KMS-11 (cell line): ENCODE measurements at regions not wholly inside any gene's neighbourhood (a gene's known extent, or its start where the extent isn't known, plus 50 kb on each side); places are given as distances from the start of the nearest gene placed in this dataset.

Experiments used
- H2AFZ ChIP-seq: fragments of 200-600 bp; sonication (generic); 2 replicates; pipeline ENCODE4 v1.6.1; 2016; ENCODE audit warnings: antibody characterized with exemption, mixed run types, low read depth
- H3K27ac ChIP-seq: fragments of 200-600 bp; sonication (generic); 2 replicates; pipeline ENCODE4 v1.6.1; 2016; ENCODE audit warnings: mild to moderate bottlenecking, mixed run types
- H3K27me3 ChIP-seq: fragments of 200-600 bp; sonication (generic); 2 replicates; pipeline ENCODE4 v1.6.1; 2017; ENCODE audit warnings: mild to moderate bottlenecking, low read depth, mixed run types, moderate library complexity; ENCODE audit not compliant: insufficient read depth
- H3K36me3 ChIP-seq: fragments of 200-600 bp; sonication (generic); 2 replicates; pipeline ENCODE4 v1.6.1; 2017; ENCODE audit warnings: mild to moderate bottlenecking, mixed run types; ENCODE audit not compliant: insufficient read depth
- H3K4me1 ChIP-seq: fragments of 200-600 bp; sonication (generic); 2 replicates; pipeline ENCODE4 v1.6.1; 2016; ENCODE audit warnings: mild to moderate bottlenecking, low read depth, mixed run types; ENCODE audit not compliant: poor library complexity, severe bottlenecking
- H3K4me2 ChIP-seq: fragments of 200-600 bp; sonication (generic); 2 replicates; pipeline ENCODE4 v1.7.0; 2016; ENCODE audit warnings: mild to moderate bottlenecking, mixed run types
- H3K4me3 ChIP-seq: fragments of 200-600 bp; sonication (generic); IDR thresholded peaks from 2 replicates; pipeline ENCODE4 v1.6.1; 2017; ENCODE audit warnings: low read depth, low read length, mixed read lengths; ENCODE audit not compliant: insufficient read depth
- H3K79me2 ChIP-seq: fragments of 200-600 bp; sonication (generic); 2 replicates; pipeline ENCODE4 v1.6.1; 2016; ENCODE audit warnings: low read depth, mixed run types; ENCODE audit not compliant: insufficient read depth
- H3K9ac ChIP-seq: fragments of 200-600 bp; sonication (generic); 2 replicates; pipeline ENCODE4 v1.6.1; 2016; ENCODE audit warnings: mild to moderate bottlenecking, mixed run types
- H4K20me1 ChIP-seq: fragments of 200-600 bp; sonication (generic); 2 replicates; pipeline ENCODE4 v1.6.1; 2016; ENCODE audit warnings: mild to moderate bottlenecking, mixed run types; ENCODE audit not compliant: insufficient read depth
- CTCF ChIP-seq: fragments of 200-600 bp; sonication (generic); conservative IDR thresholded peaks from 2 replicates; pipeline ENCODE4 v1.6.1; 2017; ENCODE audit warnings: low read depth, mild to moderate bottlenecking, antibody characterized with exemption, low read length, moderate library complexity, mixed read lengths

DNA sequence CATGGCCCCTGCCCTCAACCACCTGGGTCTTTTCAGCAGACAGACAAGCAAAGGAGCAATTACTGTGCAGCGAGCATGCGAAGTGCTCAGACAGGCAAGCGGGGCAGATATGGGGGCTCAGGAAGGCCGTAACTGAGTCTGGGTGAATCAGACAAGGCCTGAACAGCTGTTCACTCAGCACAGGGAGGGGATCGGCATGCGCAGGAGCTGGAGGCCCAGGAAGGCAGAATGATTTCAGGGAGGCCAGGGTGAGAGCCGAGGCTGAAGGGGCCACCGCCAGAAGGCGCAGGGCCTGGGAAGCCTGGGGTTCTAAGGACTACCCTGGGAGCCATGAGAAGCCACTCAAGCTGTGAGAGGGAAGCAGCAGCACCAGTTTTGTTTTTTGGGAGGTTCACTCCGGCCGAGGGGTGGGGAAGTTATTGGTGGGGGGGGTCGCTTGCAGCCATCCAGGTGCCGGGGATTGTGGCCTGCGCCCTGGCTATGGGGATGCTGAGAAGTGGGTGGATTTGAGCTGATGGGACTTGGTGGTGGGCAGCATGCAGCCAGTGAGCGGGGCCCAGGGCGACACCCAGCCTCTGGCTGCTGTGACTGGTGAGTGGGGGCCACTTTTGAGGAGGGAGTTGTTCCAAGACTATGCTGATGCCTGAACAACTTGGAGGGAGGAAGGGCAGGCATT is 132.2 kb downstream of the TSN start:
- Histone ChIP-seq H3K27me3 (no peaks in the 10 kb centered on the region), H3K4me3 (no peak overlapping the region), H3K4me2 (no peak overlapping the region), H3K27ac (no peak overlapping the region), H3K4me1 (no peaks in the 10 kb centered on the region), H2AFZ (no peak overlapping the region), H3K9ac (no peak overlapping the region), H3K79me2 (no peaks in the 10 kb centered on the region), H4K20me1 (no peaks in the 10 kb centered on the region), H3K36me3 (no peaks in the 10 kb centered on the region)
- TF ChIP-seq CTCF: no peak

GRCh38 chr2:121888189-121888557 is 132.7 kb downstream of the TSN start:
- Histone ChIP-seq H3K4me1 (no peaks in the 10 kb centered on the region), H2AFZ (no peak overlapping the region), H3K27me3 (no peaks in the 10 kb centered on the region), H3K4me2 (no peak overlapping the region), H3K9ac (no peak overlapping the region), H3K27ac (no peak overlapping the region), H3K79me2 (no peaks in the 10 kb centered on the region), H3K4me3 (no peak overlapping the region), H3K36me3 (no peaks in the 10 kb centered on the region), H4K20me1 (no peaks in the 10 kb centered on the region)
- peak; percentile 28; the same call in 1 of the 2 replicates for TF ChIP-seq CTCF

GRCh38 chr2:121890041-121890440 is 134.6 kb downstream of the TSN start:
- no peak overlapping the region for H2AFZ ChIP-seq
- no peak overlapping the region for H3K4me2 ChIP-seq
- TF ChIP-seq CTCF: no peak
- H3K27ac ChIP-seq: no peak overlapping the region
- no peak overlapping the region for H3K9ac ChIP-seq
- no peaks in the 10 kb centered on the region for H4K20me1 ChIP-seq
- H3K36me3 ChIP-seq: no peaks in the 10 kb centered on the region
- no peaks in the 10 kb centered on the region for H3K27me3 ChIP-seq
- no peaks in the 10 kb centered on the region for H3K79me2 ChIP-seq
- no peak overlapping the region for H3K4me3 ChIP-seq
- no peaks in the 10 kb centered on the region for H3K4me1 ChIP-seq

DNA sequence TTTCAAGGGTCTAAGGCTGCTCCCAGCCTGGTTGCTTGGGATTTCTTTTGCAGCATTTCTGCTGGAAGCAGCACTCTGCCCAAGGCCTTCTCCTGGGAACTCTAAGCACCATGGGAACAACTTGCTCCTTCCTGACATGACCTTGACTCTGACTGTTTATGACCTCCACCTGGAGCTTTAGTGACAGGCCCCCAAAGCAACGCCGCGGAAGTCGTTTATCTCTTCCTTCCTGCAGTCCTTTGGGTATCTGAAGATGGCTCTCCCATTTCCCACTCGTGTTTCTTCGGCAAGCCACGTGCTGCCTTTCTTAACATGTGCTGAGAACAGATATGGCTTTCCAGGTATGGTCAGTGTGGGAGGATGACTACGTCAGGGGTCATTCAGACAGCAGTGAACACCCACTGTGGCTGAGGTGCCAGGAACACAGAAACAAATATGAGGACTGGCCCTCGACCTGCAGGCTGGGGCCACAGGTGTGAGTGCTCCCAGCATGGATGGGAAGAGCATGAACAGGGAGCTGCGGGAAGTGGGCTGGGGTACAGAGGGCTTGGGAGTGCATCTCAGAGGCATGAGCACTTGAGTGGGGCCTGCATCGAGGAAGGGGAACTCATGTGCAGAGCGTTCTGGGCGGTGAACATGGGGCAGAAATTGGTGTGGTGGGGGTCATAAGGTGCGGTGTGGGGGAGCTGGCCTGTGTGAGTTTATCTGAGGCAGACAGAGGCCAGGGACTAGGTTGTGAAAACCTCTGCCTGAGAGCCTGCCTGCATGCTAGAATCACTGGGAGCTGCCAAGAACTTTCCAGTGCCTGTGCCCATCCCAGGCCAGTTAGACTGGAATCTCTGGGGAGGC is 140.5 kb downstream of the TSN start:
- H3K9ac ChIP-seq: no peak overlapping the region
- no peaks in the 10 kb centered on the region for H3K79me2 ChIP-seq
- H4K20me1 ChIP-seq: no peaks in the 10 kb centered on the region
- no peak overlapping the region for H3K4me3 ChIP-seq
- no peaks in the 10 kb centered on the region for H3K4me1 ChIP-seq
- no peak for TF ChIP-seq CTCF
- no peak overlapping the region for H2AFZ ChIP-seq
- H3K36me3 ChIP-seq: no peaks in the 10 kb centered on the region
- no peak overlapping the region for H3K27ac ChIP-seq
- no peak overlapping the region for H3K4me2 ChIP-seq
- H3K27me3 ChIP-seq: no peaks in the 10 kb centered on the region
